Natural killer cell treated with Interleukin-12 subunit alpha and Interleukin-12 subunit beta and Interleukin-15 and Interleukin-18, amount 100 ng/mL, for 72 hours (primary cell): ENCODE measurements at regions not wholly inside any gene's neighbourhood (a gene's known extent, or its start where the extent isn't known, plus 50 kb on each side); places are given as distances from the start of the nearest gene placed in this dataset.

Experiments
- ATAC-seq, 2 donors: fragments of 150-1000 bp; cut with Tn5 transposase in 1 of 2; sonication (Bioruptor Pico), chemical (Tn5 transposase) in 1 of 2; 2 replicates each; pipeline ENCODE4 v1.10.0; 2021
- DNase-seq: peaks from one replicate; pipeline ENCODE4 v3.0.0; 2022; ENCODE audit warnings: low spot score
- H3K27ac Mint-ChIP-seq, 2 donors: 1 replicate in 1 of 2; 2 replicates in 1 of 2; pipeline ENCODE4 v1.8.0; 2022; ENCODE audit warnings: mixed read lengths in 2 of 2, mild to moderate bottlenecking in 1 of 2, moderate library complexity in 1 of 2
- H3K27me3 Mint-ChIP-seq, 2 donors: 1 replicate in 1 of 2; 2 replicates in 1 of 2; pipeline ENCODE4 v1.8.0; 2022; ENCODE audit warnings: mixed read lengths in 2 of 2
- H3K36me3 Mint-ChIP-seq: one replicate; pipeline ENCODE4 v1.8.0; 2022; ENCODE audit warnings: mixed read lengths
- H3K4me1 Mint-ChIP-seq, 2 donors: 1 replicate in 1 of 2; 2 replicates in 1 of 2; pipeline ENCODE4 v1.8.0; 2022; ENCODE audit warnings: low read depth in 2 of 2, mixed read lengths in 2 of 2, mild to moderate bottlenecking in 1 of 2
- H3K4me3 Mint-ChIP-seq: one replicate; pipeline ENCODE4 v1.8.0; 2022; ENCODE audit warnings: mixed read lengths
- H3K9me3 Mint-ChIP-seq: 2 replicates; pipeline ENCODE4 v1.8.0; 2022; ENCODE audit warnings: mixed read lengths

- DNase-seq (no peak), ATAC-seq (peak in 1 of 2 donors; percentile 38)
- H3K27ac Mint-ChIP-seq = no peak overlapping the region
- H3K36me3 Mint-ChIP-seq = no peaks in the 10 kb centered on the region
- peaks cover 24 to 29% of the 10 kb centered on the region in 2 donors for H3K27me3 Mint-ChIP-seq
- no peak overlapping the region for H3K4me3 Mint-ChIP-seq
- H3K4me1 Mint-ChIP-seq = no peaks in the 10 kb centered on the region
- no peaks in the 10 kb centered on the region for H3K9me3 Mint-ChIP-seq
Measured at GRCh38 chr11:130710021-130710420, 206.3 kb downstream of the SNX19 start.

- no peaks in the 10 kb centered on the region for H3K9me3 Mint-ChIP-seq
Measured at GRCh38 chr11:130710497-130711012, 205.7 kb downstream of the SNX19 start.

GRCh38 chr11:130711193-130711592, 205.1 kb downstream of the SNX19 start:
- Mint-ChIP-seq H3K4me1 (no peaks in the 10 kb centered on the region), H3K27me3 (peaks cover 15 to 20% of the 10 kb centered on the region in 2 donors), H3K27ac (no peak overlapping the region), H3K4me3 (no peak overlapping the region), H3K36me3 (no peaks in the 10 kb centered on the region), H3K9me3 (no peaks in the 10 kb centered on the region)
- ATAC-seq (no peak), DNase-seq (no peak)

More at GRCh38 chr11:130710497-130711012, 205.7 kb downstream of the SNX19 start:
- ATAC-seq = no peak
- Mint-ChIP-seq H3K27ac (no peak overlapping the region), H3K27me3 (peaks cover 21 to 26% of the 10 kb centered on the region in 2 donors), H3K36me3 (no peaks in the 10 kb centered on the region), H3K4me1 (no peaks in the 10 kb centered on the region), H3K4me3 (no peak overlapping the region)
- no peak for DNase-seq

- H3K4me3 Mint-ChIP-seq = no peak overlapping the region
- no peaks in the 10 kb centered on the region for H3K4me1 Mint-ChIP-seq
- DNase-seq (no peak), ATAC-seq (no peak)
- H3K36me3 Mint-ChIP-seq = no peaks in the 10 kb centered on the region
- no peaks in the 10 kb centered on the region for H3K9me3 Mint-ChIP-seq
- no peak overlapping the region for H3K27ac Mint-ChIP-seq
- peaks cover 21 to 25% of the 10 kb centered on the region in 2 donors for H3K27me3 Mint-ChIP-seq
Measured at GRCh38 chr11:130712480-130712879, 203.8 kb downstream of the SNX19 start.

- no peak for DNase-seq
- ATAC-seq = no peak
- Mint-ChIP-seq H3K9me3 (no peaks in the 10 kb centered on the region), H3K4me3 (no peak overlapping the region), H3K36me3 (no peaks in the 10 kb centered on the region), H3K4me1 (no peaks in the 10 kb centered on the region), H3K27me3 (peaks cover 17 to 21% of the 10 kb centered on the region in 2 donors), H3K27ac (no peak overlapping the region)
Measured at GRCh38 chr11:130715085-130715876, 201.0 kb downstream of the SNX19 start.

GRCh38 chr11:130715877-130716220, 200.4 kb downstream of the SNX19 start:
- Mint-ChIP-seq H3K36me3 (no peaks in the 10 kb centered on the region), H3K4me1 (no peaks in the 10 kb centered on the region), H3K9me3 (no peaks in the 10 kb centered on the region), H3K27me3 (peaks cover 17 to 21% of the 10 kb centered on the region in 2 donors), H3K27ac (no peak overlapping the region), H3K4me3 (no peak overlapping the region)
- ATAC-seq (no peak), DNase-seq (no peak)

GRCh38 chr11:130718120-130718519, 198.2 kb downstream of the SNX19 start:
- H3K36me3 Mint-ChIP-seq = no peaks in the 10 kb centered on the region
- no peaks in the 10 kb centered on the region for H3K9me3 Mint-ChIP-seq
- peaks cover 16 to 22% of the 10 kb centered on the region in 2 donors for H3K27me3 Mint-ChIP-seq
- H3K4me3 Mint-ChIP-seq = no peak overlapping the region
- DNase-seq (no peak), ATAC-seq (no peak)
- no peak overlapping the region for H3K27ac Mint-ChIP-seq
- H3K4me1 Mint-ChIP-seq = peaks cover 0 to 2% of the 10 kb centered on the region in 2 donors

- DNase-seq = no peak
- H3K27ac Mint-ChIP-seq = no peak overlapping the region
- H3K4me1 Mint-ChIP-seq = peaks cover 0 to 2% of the 10 kb centered on the region in 2 donors
Measured at GRCh38 chr11:130719220-130719915, 196.9 kb downstream of the SNX19 start.

GRCh38 chr11:130720232-130721022, 195.9 kb downstream of the SNX19 start:
- H3K27ac Mint-ChIP-seq = no peak overlapping the region
- H3K27me3 Mint-ChIP-seq = peaks cover 7 to 12% of the 10 kb centered on the region in 2 donors
- H3K9me3 Mint-ChIP-seq = no peaks in the 10 kb centered on the region
- H3K4me1 Mint-ChIP-seq = peaks cover 0 to 2% of the 10 kb centered on the region in 2 donors
- no peaks in the 10 kb centered on the region for H3K36me3 Mint-ChIP-seq
- H3K4me3 Mint-ChIP-seq = no peak overlapping the region
- ATAC-seq = peak; percentile 21 to 49
- DNase-seq = no peak

More at GRCh38 chr11:130719220-130719915, 196.9 kb downstream of the SNX19 start:
- Mint-ChIP-seq H3K36me3 (no peaks in the 10 kb centered on the region), H3K4me3 (no peak overlapping the region), H3K9me3 (no peaks in the 10 kb centered on the region), H3K27me3 (peaks cover 7 to 12% of the 10 kb centered on the region in 2 donors)
- peak in 1 of 2 donors; percentile 28 for ATAC-seq

- Mint-ChIP-seq H3K27me3 (peaks cover 7 to 12% of the 10 kb centered on the region in 2 donors), H3K9me3 (no peaks in the 10 kb centered on the region), H3K36me3 (no peaks in the 10 kb centered on the region), H3K4me1 (peaks cover 0 to 2% of the 10 kb centered on the region in 2 donors), H3K4me3 (no peak overlapping the region), H3K27ac (no peak overlapping the region)
- ATAC-seq (no peak), DNase-seq (no peak)
Measured at GRCh38 chr11:130721023-130721681, 195.1 kb downstream of the SNX19 start.

GRCh38 chr11:130721736-130722135, 194.5 kb downstream of the SNX19 start:
- Mint-ChIP-seq H3K36me3 (no peaks in the 10 kb centered on the region), H3K4me1 (peaks cover 0 to 2% of the 10 kb centered on the region in 2 donors), H3K4me3 (no peak overlapping the region), H3K27me3 (peaks cover 4 to 8% of the 10 kb centered on the region in 2 donors), H3K27ac (no peak overlapping the region), H3K9me3 (no peaks in the 10 kb centered on the region)
- DNase-seq (no peak), ATAC-seq (no peak)

- Mint-ChIP-seq H3K27ac (no peak overlapping the region), H3K36me3 (no peaks in the 10 kb centered on the region), H3K4me3 (no peak overlapping the region), H3K9me3 (no peaks in the 10 kb centered on the region), H3K4me1 (peaks cover 0 to 2% of the 10 kb centered on the region in 2 donors), H3K27me3 (peaks cover 0 to 5% of the 10 kb centered on the region in 2 donors)
- DNase-seq = no peak
- ATAC-seq = no peak
Measured at GRCh38 chr11:130722401-130722800, 193.9 kb downstream of the SNX19 start.
